NB4 (cell line): ENCODE measurements at regions not wholly inside any gene's neighbourhood (a gene's known extent, or its start where the extent isn't known, plus 50 kb on each side); places are given as distances from the start of the nearest gene placed in this dataset.

Experiments used
- DNase-seq: peaks from one replicate; pipeline ENCODE4 v3.0.0; 2010; ENCODE audit warnings: low read depth
- H3K4me3 ChIP-seq: one replicate; pipeline ENCODE4 v1.5.1; 2011; ENCODE audit warnings: mild to moderate bottlenecking, low read depth, low read length, moderate library complexity
- MAX ChIP-seq: IDR thresholded peaks from 2 replicates; pipeline ENCODE4 v1.6.1; 2011; ENCODE audit warnings: low read depth, low read length
- MYC ChIP-seq: IDR thresholded peaks from 2 replicates; pipeline ENCODE4 v1.6.1; 2011; ENCODE audit warnings: low read depth, low read length
- POLR2A ChIP-seq: IDR thresholded peaks from 2 replicates; pipeline ENCODE4 v1.6.1; 2011; ENCODE audit warnings: mild to moderate bottlenecking; ENCODE audit not compliant: insufficient read length; ENCODE audit errors: extremely low read depth
- TF ChIP-seq, protein P1 (sequence below): IDR thresholded peaks from one replicate; pipeline ENCODE4 v1.5.1; 2012; ENCODE audit warnings: low read depth, low read length

DNA sequence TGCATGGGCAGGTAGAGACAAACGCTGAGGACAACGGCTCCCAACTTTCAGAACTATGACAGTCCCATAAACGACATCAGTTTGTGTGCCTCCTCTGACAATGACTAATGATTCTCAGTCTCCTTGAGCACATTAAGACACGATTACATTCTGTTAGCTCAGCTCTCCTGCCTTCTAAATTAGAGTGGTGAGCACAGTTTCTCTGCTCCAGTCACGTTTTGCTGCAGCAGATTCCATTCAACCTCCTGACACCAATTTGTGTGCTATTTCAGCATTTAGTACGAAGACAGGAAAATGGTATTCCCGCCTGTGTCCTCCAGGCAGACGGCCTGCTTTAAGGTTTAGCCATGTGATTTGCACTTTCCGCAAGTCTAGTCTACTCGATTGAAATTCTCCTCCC lies 458.4 kb upstream of the CFAP20DC start:
- no peak for TF ChIP-seq MYC
- no peak for TF ChIP-seq POLR2A
- TF ChIP-seq, protein P1, sequence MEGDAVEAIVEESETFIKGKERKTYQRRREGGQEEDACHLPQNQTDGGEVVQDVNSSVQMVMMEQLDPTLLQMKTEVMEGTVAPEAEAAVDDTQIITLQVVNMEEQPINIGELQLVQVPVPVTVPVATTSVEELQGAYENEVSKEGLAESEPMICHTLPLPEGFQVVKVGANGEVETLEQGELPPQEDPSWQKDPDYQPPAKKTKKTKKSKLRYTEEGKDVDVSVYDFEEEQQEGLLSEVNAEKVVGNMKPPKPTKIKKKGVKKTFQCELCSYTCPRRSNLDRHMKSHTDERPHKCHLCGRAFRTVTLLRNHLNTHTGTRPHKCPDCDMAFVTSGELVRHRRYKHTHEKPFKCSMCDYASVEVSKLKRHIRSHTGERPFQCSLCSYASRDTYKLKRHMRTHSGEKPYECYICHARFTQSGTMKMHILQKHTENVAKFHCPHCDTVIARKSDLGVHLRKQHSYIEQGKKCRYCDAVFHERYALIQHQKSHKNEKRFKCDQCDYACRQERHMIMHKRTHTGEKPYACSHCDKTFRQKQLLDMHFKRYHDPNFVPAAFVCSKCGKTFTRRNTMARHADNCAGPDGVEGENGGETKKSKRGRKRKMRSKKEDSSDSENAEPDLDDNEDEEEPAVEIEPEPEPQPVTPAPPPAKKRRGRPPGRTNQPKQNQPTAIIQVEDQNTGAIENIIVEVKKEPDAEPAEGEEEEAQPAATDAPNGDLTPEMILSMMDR = no peak
- TF ChIP-seq MAX = no peak
- no peak overlapping the region for H3K4me3 ChIP-seq
- no peak for DNase-seq

DNA sequence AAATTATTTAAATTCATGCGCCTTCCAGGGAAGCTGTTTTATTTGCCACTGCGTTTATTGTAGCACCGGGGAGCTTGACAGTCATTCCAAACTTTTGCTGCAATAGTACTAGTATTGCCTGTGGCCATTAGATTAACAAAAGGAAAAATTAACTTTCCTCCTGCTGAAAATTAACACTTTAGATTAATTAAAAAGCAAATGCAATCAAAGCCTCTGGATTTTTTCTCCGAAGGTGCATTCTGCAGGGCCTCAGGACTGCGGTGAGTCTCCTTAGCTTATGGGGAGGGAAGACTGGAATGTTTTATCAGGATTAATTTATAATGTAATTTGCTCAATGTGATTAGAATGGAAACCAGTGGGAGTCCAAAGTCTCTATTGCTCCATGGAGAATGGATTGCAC lies 456.4 kb upstream of the CFAP20DC start:
- no peak for DNase-seq
- TF ChIP-seq POLR2A (no peak), MAX (no peak), MYC (no peak)
- TF ChIP-seq, protein P1 = no peak
- H3K4me3 ChIP-seq = no peak overlapping the region

DNA sequence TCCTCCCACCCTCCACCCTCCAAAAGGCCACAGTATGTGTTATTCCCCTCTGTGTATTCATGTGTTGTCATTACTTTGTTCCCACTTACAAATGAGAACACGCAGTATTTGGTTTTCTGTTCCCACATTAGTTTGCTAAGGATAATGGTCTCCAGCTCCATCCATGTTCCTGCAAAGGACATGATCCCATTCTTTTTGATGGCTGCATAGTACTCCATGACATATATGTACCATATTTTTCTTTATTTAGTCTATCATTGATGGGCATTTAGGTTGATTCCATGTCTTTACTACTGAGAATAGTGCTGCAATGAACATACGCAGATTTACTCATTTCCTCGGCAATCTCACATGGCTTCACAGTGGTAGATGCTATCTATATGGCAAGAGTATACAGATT lies 453.6 kb upstream of the CFAP20DC start:
- TF ChIP-seq POLR2A (no peak), MYC (no peak), MAX (no peak)
- TF ChIP-seq, protein P1 = no peak
- no peak for DNase-seq
- H3K4me3 ChIP-seq = no peak overlapping the region

- DNase-seq = peak; percentile 2
- TF ChIP-seq, protein P1 = no peak
- TF ChIP-seq POLR2A (no peak), MAX (no peak), MYC (no peak)
- no peak overlapping the region for H3K4me3 ChIP-seq
These were observed 453.0 kb upstream of the CFAP20DC start for GRCh38 chr3:59502806-59503205.

GRCh38 chr3:59499954-59500353 lies 450.1 kb upstream of the CFAP20DC start:
- no peak for DNase-seq
- H3K4me3 ChIP-seq = no peak overlapping the region
- TF ChIP-seq, protein P1 = no peak
- no peak for TF ChIP-seq MYC
- no peak for TF ChIP-seq MAX
- TF ChIP-seq POLR2A = no peak

DNA sequence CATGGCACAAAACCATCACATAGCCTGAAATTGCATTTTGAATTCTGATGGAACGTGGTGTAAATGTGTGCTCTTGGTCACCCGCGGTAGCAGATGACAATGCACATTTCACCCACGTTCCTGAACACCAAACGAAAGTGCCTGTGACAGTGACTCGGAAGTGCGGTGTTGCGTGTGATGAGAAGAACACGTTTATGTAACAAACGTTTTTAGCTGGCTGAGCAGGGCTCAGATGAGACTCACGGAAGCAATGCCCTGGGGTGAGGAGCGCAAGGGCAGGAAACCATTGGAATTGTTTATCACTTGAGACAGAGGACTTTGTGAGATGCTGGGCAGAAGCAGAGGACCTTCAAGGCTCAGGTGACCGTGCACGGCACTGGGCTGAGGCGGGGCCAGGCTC lies 449.2 kb upstream of the CFAP20DC start:
- no peak for DNase-seq
- TF ChIP-seq, protein P1 = no peak
- TF ChIP-seq POLR2A (no peak), MYC (no peak), MAX (no peak)
- no peak overlapping the region for H3K4me3 ChIP-seq
